ENCODE measurements at regions not wholly inside any gene's neighbourhood (a gene's known extent, or its start where the extent isn't known, plus 50 kb on each side); places are given as distances from the start of the nearest gene placed in this dataset.

GRCh38 chr6:155980014-155980767 lies 524.6 kb upstream of the NOX3 start:
- Mint-ChIP-seq H3K4me1 (no peaks in the 10 kb centered on the region), H3K4me3 (no peak overlapping the region), H3K27me3 (ENCODE audit: insufficient read depth, low read depth, poor library complexity) (peaks cover 2% of the 10 kb centered on the region), H3K36me3 (ENCODE audit: low read depth) (no peaks in the 10 kb centered on the region), H3K9me3 (no peaks in the 10 kb centered on the region), H3K27ac (no peak overlapping the region)
- DNase-seq (ENCODE audit: low spot score), result no peak
- Histone ChIP-seq H3K9me2 (ENCODE audit: insufficient read depth) (no peaks in the 10 kb centered on the region), H3K4me1 (ENCODE audit: insufficient read depth) (no peaks in the 10 kb centered on the region), H3K36me3 (ENCODE audit: insufficient read depth) (no peaks in the 10 kb centered on the region), H2AFZ (no peak overlapping the region), H3K4me3 (no peak overlapping the region), H3K79me2 (replicated peaks; ENCODE audit: insufficient read depth) (no peaks in the 10 kb centered on the region), H3K4me2 (no peak overlapping the region), H3F3A (replicated peaks; ENCODE audit: low read depth) (no peaks in the 10 kb centered on the region), H3K27me3 (ENCODE audit: insufficient read depth) (no peaks in the 10 kb centered on the region), H3K27ac (ENCODE audit: low read depth) (no peak overlapping the region), H4K20me1 (replicated peaks; ENCODE audit: insufficient read depth) (no peaks in the 10 kb centered on the region)
- ATAC-seq, result no peak
- no peak for TF ChIP-seq ETS1 (IDR thresholded peaks at IDR 0.05)
- TF ChIP-seq STAT1 (IDR thresholded peaks at IDR 0.05; ENCODE audit: unreplicated experiment), result no peak
- TF ChIP-seq ZNF462 (CRISPR knock-in tag; IDR thresholded peaks at IDR 0.05), result no peak
- TF ChIP-seq EZH2phosphoT487 (IDR thresholded peaks at IDR 0.05; ENCODE audit: unreplicated experiment), result no peak
- TF ChIP-seq POLR2AphosphoS5 (IDR thresholded peaks at IDR 0.05; ENCODE audit: low read depth), result no peak
- no peak for TF ChIP-seq CREB1 (CRISPR knock-in tag; IDR thresholded peaks at IDR 0.05; ENCODE audit: low read depth)
- no peak for TF ChIP-seq REST (IDR thresholded peaks at IDR 0.05; ENCODE audit: unreplicated experiment)
- TF ChIP-seq, protein P1, sequence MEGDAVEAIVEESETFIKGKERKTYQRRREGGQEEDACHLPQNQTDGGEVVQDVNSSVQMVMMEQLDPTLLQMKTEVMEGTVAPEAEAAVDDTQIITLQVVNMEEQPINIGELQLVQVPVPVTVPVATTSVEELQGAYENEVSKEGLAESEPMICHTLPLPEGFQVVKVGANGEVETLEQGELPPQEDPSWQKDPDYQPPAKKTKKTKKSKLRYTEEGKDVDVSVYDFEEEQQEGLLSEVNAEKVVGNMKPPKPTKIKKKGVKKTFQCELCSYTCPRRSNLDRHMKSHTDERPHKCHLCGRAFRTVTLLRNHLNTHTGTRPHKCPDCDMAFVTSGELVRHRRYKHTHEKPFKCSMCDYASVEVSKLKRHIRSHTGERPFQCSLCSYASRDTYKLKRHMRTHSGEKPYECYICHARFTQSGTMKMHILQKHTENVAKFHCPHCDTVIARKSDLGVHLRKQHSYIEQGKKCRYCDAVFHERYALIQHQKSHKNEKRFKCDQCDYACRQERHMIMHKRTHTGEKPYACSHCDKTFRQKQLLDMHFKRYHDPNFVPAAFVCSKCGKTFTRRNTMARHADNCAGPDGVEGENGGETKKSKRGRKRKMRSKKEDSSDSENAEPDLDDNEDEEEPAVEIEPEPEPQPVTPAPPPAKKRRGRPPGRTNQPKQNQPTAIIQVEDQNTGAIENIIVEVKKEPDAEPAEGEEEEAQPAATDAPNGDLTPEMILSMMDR (conservative IDR thresholded peaks at IDR 0.05; ENCODE audit: low read depth in 2 of 2), result no peak
- no peak for TF ChIP-seq ZNF114 (CRISPR knock-in tag; IDR thresholded peaks at IDR 0.05)
- TF ChIP-seq NANOG (IDR thresholded peaks at IDR 0.05; ENCODE audit: borderline replicate concordance), result no peak
- TF ChIP-seq JUNB (IDR thresholded peaks at IDR 0.05; ENCODE audit: unreplicated experiment), result no peak
- no peak for TF ChIP-seq ZNF331 (CRISPR knock-in tag; IDR thresholded peaks at IDR 0.05; ENCODE audit: low read depth)
- no peak for TF ChIP-seq EZH2 (IDR thresholded peaks at IDR 0.05; ENCODE audit: low read depth, unreplicated experiment)

Data from GM23338 (cell line).